DND-41 (cell line): ENCODE measurements at regions not wholly inside any gene's neighbourhood (a gene's known extent, or its start where the extent isn't known, plus 50 kb on each side); places are given as distances from the start of the nearest gene placed in this dataset.

ENCODE experiments used
- EZH2 ChIP-seq: IDR thresholded peaks from 3 replicates; pipeline ENCODE4 v1.6.1; 2012; ENCODE audit warnings: borderline replicate concordance, low read depth, mild to moderate bottlenecking, moderate library complexity, low read length, inconsistent platforms; ENCODE audit not compliant: severe bottlenecking
- TF ChIP-seq, protein P1 (sequence below): IDR thresholded peaks from 2 replicates; pipeline ENCODE4 v1.5.1; 2012; ENCODE audit warnings: borderline replicate concordance, low read length, moderate library complexity, mild to moderate bottlenecking; ENCODE audit not compliant: poor library complexity, severe bottlenecking; ENCODE audit errors: extremely low read depth

DNA sequence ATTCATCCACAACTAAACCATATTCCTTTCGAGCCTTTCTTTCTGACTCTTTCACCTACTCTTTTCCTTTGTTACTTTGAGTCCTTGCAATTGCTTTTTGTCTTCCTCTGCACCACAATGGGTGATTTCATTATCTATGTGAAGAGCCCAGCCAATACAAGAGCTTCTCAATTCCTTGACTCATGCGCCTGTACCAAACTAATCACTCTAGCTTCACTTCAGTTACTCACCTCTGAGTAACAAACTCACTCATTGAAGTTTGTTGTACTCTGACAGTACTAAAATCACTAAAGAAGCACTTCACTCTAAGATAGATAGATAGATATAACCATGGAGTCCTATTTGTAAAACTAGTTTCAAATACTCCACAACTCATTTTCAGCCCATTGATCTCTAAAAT is 191.7 kb upstream of the EPHA5 start:
- TF ChIP-seq, protein P1, sequence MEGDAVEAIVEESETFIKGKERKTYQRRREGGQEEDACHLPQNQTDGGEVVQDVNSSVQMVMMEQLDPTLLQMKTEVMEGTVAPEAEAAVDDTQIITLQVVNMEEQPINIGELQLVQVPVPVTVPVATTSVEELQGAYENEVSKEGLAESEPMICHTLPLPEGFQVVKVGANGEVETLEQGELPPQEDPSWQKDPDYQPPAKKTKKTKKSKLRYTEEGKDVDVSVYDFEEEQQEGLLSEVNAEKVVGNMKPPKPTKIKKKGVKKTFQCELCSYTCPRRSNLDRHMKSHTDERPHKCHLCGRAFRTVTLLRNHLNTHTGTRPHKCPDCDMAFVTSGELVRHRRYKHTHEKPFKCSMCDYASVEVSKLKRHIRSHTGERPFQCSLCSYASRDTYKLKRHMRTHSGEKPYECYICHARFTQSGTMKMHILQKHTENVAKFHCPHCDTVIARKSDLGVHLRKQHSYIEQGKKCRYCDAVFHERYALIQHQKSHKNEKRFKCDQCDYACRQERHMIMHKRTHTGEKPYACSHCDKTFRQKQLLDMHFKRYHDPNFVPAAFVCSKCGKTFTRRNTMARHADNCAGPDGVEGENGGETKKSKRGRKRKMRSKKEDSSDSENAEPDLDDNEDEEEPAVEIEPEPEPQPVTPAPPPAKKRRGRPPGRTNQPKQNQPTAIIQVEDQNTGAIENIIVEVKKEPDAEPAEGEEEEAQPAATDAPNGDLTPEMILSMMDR, result no peak
- TF ChIP-seq EZH2, result no peak
